ENCODE measurements at regions not wholly inside any gene's neighbourhood (a gene's known extent, or its start where the extent isn't known, plus 50 kb on each side); places are given as distances from the start of the nearest gene placed in this dataset.
"Not testable (repeated sequence)": the region's sequence is repeated elsewhere in the genome, so short reads cannot be mapped to it uniquely, and the experiment has no call there.

DNA sequence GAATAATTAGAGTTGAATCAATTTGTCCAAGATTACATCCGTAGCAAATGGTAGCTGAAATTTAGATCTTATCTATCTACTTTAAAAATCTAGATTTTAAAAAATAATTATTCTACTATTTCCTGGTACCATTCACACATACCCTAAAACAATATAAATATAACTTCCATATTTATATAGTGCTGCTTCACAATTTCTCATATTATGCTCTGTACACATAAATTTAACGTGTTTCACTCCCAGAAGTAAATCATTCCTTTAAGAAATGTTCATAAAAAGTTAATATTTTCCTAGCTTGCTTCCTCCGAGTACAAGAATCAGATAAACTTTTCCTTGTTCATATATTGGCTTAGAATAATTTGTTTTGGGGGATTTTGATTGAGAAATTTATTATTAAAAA lies 857.0 kb upstream of the SPRY2 start:
- DNase-seq (ENCODE audit: low read depth): no peak
- TF ChIP-seq, protein P1, sequence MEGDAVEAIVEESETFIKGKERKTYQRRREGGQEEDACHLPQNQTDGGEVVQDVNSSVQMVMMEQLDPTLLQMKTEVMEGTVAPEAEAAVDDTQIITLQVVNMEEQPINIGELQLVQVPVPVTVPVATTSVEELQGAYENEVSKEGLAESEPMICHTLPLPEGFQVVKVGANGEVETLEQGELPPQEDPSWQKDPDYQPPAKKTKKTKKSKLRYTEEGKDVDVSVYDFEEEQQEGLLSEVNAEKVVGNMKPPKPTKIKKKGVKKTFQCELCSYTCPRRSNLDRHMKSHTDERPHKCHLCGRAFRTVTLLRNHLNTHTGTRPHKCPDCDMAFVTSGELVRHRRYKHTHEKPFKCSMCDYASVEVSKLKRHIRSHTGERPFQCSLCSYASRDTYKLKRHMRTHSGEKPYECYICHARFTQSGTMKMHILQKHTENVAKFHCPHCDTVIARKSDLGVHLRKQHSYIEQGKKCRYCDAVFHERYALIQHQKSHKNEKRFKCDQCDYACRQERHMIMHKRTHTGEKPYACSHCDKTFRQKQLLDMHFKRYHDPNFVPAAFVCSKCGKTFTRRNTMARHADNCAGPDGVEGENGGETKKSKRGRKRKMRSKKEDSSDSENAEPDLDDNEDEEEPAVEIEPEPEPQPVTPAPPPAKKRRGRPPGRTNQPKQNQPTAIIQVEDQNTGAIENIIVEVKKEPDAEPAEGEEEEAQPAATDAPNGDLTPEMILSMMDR (conservative IDR thresholded peaks at IDR 0.05; ENCODE audit: control insufficient read depth, insufficient read depth, low read depth, low read length): no peak

DNA sequence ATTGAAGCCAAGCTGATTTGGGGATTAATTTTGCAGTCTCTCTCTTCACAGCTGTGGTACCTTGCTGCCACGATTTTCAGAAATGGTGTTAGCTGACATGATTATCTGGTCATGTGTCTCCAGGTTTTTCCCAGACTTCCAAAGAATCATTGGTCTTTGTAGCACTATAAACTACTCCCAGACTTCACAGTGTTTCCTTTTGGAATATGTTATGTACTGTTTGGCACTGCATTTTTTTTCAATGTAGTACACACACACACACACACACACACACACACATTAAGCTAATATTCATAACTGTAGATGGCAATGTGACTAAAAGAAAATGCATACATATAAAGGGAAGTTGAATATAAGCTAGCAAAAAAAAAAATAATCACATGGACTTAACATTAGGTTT lies 856.6 kb upstream of the SPRY2 start:
- no peak for DNase-seq (ENCODE audit: low read depth)
- TF ChIP-seq, protein P1 (conservative IDR thresholded peaks at IDR 0.05; ENCODE audit: control insufficient read depth, insufficient read depth, low read depth, low read length): no peak
- no peak overlapping the region for H3K4me3 ChIP-seq (ENCODE audit: control insufficient read depth, low read depth, low read length)

More for the DNA sequence above, 857.0 kb upstream of the SPRY2 start:
- H3K4me3 ChIP-seq (ENCODE audit: control insufficient read depth, low read depth, low read length): no peak overlapping the region

DNA sequence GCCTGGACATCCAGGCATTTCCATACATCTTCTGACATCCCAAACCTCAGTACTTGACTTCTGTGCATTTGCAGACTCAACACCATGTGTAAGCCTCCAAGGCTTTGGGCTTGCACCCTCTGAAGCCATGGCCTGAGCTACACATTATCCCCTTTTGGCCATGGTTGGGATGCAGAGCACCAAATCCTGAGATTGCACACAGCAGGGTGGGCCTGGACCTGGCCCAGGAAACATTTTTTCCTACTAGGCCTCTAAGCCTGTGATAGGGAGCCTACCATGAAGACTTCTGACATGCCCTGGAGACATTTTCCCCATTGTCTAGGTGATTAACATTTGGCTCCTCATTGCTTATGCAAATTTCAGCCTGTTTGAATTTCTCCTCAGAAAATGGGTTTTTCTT lies 853.4 kb upstream of the SPRY2 start:
- no peak for DNase-seq (ENCODE audit: low read depth)
- H3K4me3 ChIP-seq (ENCODE audit: control insufficient read depth, low read depth, low read length): no peak overlapping the region
- TF ChIP-seq, protein P1 (conservative IDR thresholded peaks at IDR 0.05; ENCODE audit: control insufficient read depth, insufficient read depth, low read depth, low read length): no peak

DNA sequence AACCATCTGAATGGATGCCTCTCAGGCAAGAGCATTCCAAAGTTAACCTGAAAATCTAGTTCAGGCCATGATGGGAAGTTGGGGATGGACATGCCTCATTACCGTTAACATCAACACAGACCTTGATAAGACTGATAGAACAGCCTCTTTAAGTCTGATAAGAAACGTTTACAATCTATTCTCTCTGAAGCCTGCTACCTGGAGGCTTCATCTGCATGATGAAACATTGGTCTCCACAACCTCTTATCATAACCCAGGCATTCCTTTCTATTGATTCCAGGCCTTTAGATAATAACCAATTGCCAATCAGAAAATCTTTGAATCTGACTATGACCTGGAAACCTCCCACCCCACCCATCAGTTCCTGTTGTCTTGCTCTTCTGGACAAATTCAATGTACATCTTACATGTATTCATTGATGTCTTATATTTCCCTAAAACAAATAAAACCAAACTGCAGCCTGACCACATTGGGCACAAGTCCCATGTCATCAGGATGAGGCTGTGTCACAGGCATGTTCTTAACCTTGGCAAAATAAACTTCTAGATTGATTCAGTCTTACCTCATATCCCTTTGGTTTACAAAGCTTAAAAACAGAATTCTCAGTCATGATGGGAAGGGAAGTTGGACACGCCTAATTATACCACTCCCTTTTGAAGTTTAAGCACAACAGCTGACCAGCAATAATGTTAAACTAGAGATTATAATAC lies 843.8 kb upstream of the SPRY2 start:
- TF ChIP-seq, protein P1 (conservative IDR thresholded peaks at IDR 0.05; ENCODE audit: control insufficient read depth, insufficient read depth, low read depth, low read length): no peak
- peak; percentile 32 for DNase-seq (ENCODE audit: low read depth)
- H3K4me3 ChIP-seq (ENCODE audit: control insufficient read depth, low read depth, low read length): no peak overlapping the region

DNA sequence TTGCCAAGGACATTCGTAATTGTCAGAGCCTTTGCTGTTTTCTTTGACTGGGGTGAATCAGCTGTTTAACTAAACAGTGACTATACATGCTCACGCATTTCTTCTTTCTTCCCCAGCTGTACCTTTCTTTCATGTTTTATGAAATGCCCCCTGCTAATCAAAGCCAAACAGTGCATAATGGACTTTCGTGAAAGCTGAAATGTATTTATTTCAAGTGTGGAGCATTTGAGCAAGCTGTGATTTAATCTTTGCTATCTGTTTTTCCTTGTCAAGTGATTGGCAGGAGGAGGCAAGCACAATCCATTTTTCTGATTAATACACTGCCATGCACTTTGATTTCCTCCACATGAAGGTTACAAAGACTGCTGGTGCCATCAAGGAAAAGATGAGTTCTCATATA lies 831.7 kb upstream of the SPRY2 start:
- TF ChIP-seq, protein P1 (conservative IDR thresholded peaks at IDR 0.05; ENCODE audit: control insufficient read depth, insufficient read depth, low read depth, low read length): no peak
- no peak overlapping the region for H3K4me3 ChIP-seq (ENCODE audit: control insufficient read depth, low read depth, low read length)
- DNase-seq (ENCODE audit: low read depth): no peak

DNA sequence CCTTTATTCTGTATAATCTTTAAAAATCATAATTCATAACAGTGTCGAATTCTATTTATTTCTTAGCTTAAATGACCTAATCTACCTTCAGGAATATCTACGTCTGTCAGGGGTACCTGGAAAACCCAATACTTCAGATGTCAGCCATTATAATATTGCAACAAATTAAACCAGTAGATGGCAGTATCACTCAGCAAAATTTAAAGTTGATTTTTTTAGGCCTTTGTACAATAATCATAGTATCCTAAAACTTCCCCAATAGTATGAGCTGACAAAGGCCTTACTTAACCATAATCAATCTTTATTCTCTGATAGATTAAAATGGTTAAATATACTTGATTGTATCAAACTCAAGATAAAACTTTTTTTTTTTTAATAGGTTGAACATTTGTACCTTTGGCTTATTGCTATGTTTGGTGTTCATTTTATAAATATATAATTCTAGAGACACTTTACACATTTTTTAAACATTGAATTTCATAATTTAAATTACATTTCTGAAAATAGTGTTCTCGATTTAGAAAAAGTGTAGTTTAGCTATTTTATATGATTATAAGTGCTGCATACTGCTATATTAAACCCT lies 830.2 kb upstream of the SPRY2 start:
- TF ChIP-seq, protein P1 (conservative IDR thresholded peaks at IDR 0.05; ENCODE audit: control insufficient read depth, insufficient read depth, low read depth, low read length): peak; percentile 57
- no peak overlapping the region for H3K4me3 ChIP-seq (ENCODE audit: control insufficient read depth, low read depth, low read length)
- DNase-seq (ENCODE audit: low read depth): peak; percentile 15

DNA sequence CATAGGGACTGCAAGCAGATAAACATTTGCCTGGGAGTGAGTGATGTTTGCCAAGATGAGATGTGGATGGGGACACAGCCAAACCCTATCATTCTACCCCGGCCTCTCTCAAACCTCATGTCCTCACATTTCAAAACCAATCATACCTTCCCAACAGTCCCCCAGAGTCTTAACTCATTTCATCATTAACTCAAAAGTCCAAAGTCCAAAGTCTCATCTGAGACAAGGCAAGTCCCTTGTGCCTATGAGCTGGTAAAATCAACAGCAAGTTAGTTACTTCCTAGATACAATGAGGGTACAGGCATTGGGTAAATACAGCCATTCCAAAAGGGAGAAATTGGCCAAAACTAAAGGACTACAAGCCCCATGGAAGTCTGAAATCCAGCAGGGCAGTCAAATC lies 822.9 kb upstream of the SPRY2 start:
- not testable (repeated sequence) for H3K4me3 ChIP-seq (ENCODE audit: control insufficient read depth, low read depth, low read length); DNase-seq (ENCODE audit: low read depth)

Data from fibroblast of mammary gland (primary cell).